Epithelial cell of proximal tubule (primary cell): ENCODE measurements at regions not wholly inside any gene's neighbourhood (a gene's known extent, or its start where the extent isn't known, plus 50 kb on each side); places are given as distances from the start of the nearest gene placed in this dataset.
"Not testable (repeated sequence)": the region's sequence is repeated elsewhere in the genome, so short reads cannot be mapped to it uniquely, and the experiment has no call there.

ENCODE experiments used
- DNase-seq: peaks from one replicate; pipeline ENCODE4 v3.0.0-alpha.2; 2011; ENCODE audit warnings: low read depth
- H3K4me3 ChIP-seq: 2 replicates; pipeline ENCODE4 v1.5.1; 2011; ENCODE audit warnings: low read depth, mild to moderate bottlenecking, low read length
- CTCF ChIP-seq: conservative IDR thresholded peaks from 2 replicates; pipeline ENCODE4 v1.5.1; 2012; ENCODE audit warnings: low read depth, mild to moderate bottlenecking, low read length

- H3K4me3 ChIP-seq: no peak overlapping the region
- no peak for DNase-seq
- TF ChIP-seq CTCF: no peak
Measured at GRCh38 chr10:84957427-84957826, 629.0 kb downstream of the CCSER2 start.

GRCh38 chr10:84965468-84965867 is 637.1 kb downstream of the CCSER2 start:
- TF ChIP-seq CTCF: no peak

GRCh38 chr10:84966708-84967441 is 638.5 kb downstream of the CCSER2 start:
- no peak for DNase-seq
- TF ChIP-seq CTCF: no peak
- H3K4me3 ChIP-seq: no peak overlapping the region

More at GRCh38 chr10:84965468-84965867, 637.1 kb downstream of the CCSER2 start:
- no peak for DNase-seq
- no peak overlapping the region for H3K4me3 ChIP-seq

- DNase-seq, H3K4me3 ChIP-seq: not testable (repeated sequence)
Measured at GRCh38 chr10:84969297-84969696, 640.9 kb downstream of the CCSER2 start.

GRCh38 chr10:84987039-84987438 is 658.6 kb downstream of the CCSER2 start:
- no peak for TF ChIP-seq CTCF
- H3K4me3 ChIP-seq: no peak overlapping the region
- no peak for DNase-seq

GRCh38 chr10:84988011-84988410 is 659.6 kb downstream of the CCSER2 start:
- DNase-seq: no peak
- H3K4me3 ChIP-seq: no peak overlapping the region
- no peak for TF ChIP-seq CTCF

GRCh38 chr10:84990713-84991112 is 662.3 kb downstream of the CCSER2 start:
- H3K4me3 ChIP-seq: no peak overlapping the region
- TF ChIP-seq CTCF: no peak
- no peak for DNase-seq
